GM21423 (cell line): ENCODE measurements at regions not wholly inside any gene's neighbourhood (a gene's known extent, or its start where the extent isn't known, plus 50 kb on each side); places are given as distances from the start of the nearest gene placed in this dataset.
"Not testable (repeated sequence)": the region's sequence is repeated elsewhere in the genome, so short reads cannot be mapped to it uniquely, and the experiment has no call there.

Experiments
- ATAC-seq: cut with Tn5 transposase; IDR thresholded peaks from one replicate; pipeline ENCODE4 v1.9.1; 2021; ENCODE audit warnings: mild to moderate bottlenecking, moderate library complexity; ENCODE audit not compliant: unreplicated experiment

- ATAC-seq: no peak
These were observed 108.6 kb upstream of the EGFLAM start for GRCh38 chr5:38149815-38150195.

GRCh38 chr5:38148021-38148625 is 110.2 kb upstream of the EGFLAM start:
- no peak for ATAC-seq

- no peak for ATAC-seq
These were observed 115.0 kb upstream of the EGFLAM start for GRCh38 chr5:38143384-38143783.

- no peak for ATAC-seq
These were observed 116.7 kb upstream of the EGFLAM start for GRCh38 chr5:38141665-38142064.

- no peak for ATAC-seq
These were observed 119.8 kb upstream of the EGFLAM start for GRCh38 chr5:38138574-38138973.

GRCh38 chr5:38135486-38136039 is 122.8 kb upstream of the EGFLAM start:
- ATAC-seq: no peak

- no peak for ATAC-seq
These were observed 123.5 kb upstream of the EGFLAM start for GRCh38 chr5:38134810-38135209.

GRCh38 chr5:38134294-38134693 is 124.1 kb upstream of the EGFLAM start:
- ATAC-seq: not testable (repeated sequence)

GRCh38 chr5:38131686-38132085 is 126.7 kb upstream of the EGFLAM start:
- ATAC-seq: no peak

GRCh38 chr5:38124321-38124720 is 134.0 kb upstream of the EGFLAM start:
- no peak for ATAC-seq

- ATAC-seq: no peak
These were observed 136.9 kb upstream of the EGFLAM start for GRCh38 chr5:38121420-38121819.

GRCh38 chr5:38119836-38120235 is 138.5 kb upstream of the EGFLAM start:
- no peak for ATAC-seq

- ATAC-seq: no peak
These were observed 140.4 kb upstream of the EGFLAM start for GRCh38 chr5:38117784-38118479.

GRCh38 chr5:38115318-38115827 is 143.0 kb upstream of the EGFLAM start:
- ATAC-seq: no peak

- ATAC-seq: no peak
These were observed 144.5 kb upstream of the EGFLAM start for GRCh38 chr5:38113880-38114279.

GRCh38 chr5:38113456-38113855 is 144.9 kb upstream of the EGFLAM start:
- no peak for ATAC-seq

GRCh38 chr5:38112938-38113337 is 145.4 kb upstream of the EGFLAM start:
- ATAC-seq: no peak

- ATAC-seq: no peak
These were observed 148.2 kb upstream of the EGFLAM start for GRCh38 chr5:38110130-38110529.

- ATAC-seq: no peak
These were observed 151.3 kb upstream of the EGFLAM start for GRCh38 chr5:38107096-38107495.

GRCh38 chr5:38105801-38106200 is 152.6 kb upstream of the EGFLAM start:
- ATAC-seq: no peak

GRCh38 chr5:38105231-38105570 is 153.2 kb upstream of the EGFLAM start:
- ATAC-seq: no peak

GRCh38 chr5:38104497-38105230 is 153.7 kb upstream of the EGFLAM start:
- ATAC-seq: no peak
